Fibroblast of skin of left biceps (primary cell): ENCODE measurements at regions not wholly inside any gene's neighbourhood (a gene's known extent, or its start where the extent isn't known, plus 50 kb on each side); places are given as distances from the start of the nearest gene placed in this dataset.
"Not testable (repeated sequence)": the region's sequence is repeated elsewhere in the genome, so short reads cannot be mapped to it uniquely, and the experiment has no call there.

Source experiments
- DNase-seq, 2 experiments: peaks; one replicate each; pipeline ENCODE4 v3.0.0-alpha.2; 2013; ENCODE audit warnings: low read depth in 2 of 2

DNA sequence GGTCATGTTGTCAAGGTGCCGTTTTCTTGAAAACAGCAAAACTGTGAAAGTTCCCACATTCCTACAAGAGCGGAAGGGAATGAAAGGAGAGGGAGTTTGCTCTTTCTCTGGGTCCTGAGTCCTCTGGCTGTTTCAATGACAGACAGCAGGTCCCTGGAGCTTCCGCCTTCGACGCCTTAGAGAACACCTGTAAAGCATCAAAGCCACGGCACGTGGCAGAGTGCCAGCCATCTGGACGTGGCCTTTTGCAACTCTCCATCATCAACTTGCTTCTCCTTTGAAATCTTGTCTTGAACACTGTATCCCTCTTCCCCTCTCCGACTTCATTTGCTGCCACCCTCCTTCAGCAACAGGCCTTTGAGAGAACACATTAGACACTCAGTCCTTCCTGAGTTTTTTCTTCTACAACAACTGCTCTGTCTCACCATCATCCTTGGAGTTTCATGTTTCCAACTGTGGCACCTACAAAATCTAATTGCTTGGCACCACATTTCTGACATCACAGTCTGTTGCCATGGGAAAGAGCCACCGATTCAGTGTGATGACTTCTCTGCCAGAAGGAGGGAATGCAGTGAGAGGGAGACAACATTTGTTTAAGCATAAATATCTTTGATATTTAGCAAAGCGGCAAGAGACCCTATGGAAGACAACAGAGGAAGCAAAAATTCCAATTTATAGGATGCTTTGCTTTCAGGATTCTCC is 204.9 kb upstream of the PTER start:
- no peak for DNase-seq

DNA sequence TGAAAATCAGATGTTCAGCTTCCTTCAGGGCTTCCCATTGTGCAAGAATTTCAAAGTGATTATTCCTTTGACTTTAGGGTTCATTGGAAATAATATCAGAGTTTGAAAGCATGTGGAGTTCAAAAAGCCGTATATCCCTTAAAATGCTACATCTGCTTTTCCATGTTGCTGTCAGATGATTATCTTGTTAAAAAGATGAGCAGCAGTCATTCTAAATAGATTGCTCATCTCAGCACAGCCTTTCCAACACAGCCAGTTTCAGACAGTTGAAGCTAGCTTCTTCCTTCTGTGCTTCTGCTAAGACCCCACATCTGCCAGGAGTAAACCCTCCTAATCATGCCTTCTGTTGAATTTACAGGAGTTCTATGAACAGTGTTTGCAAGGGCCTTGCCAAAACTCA is 204.4 kb upstream of the PTER start:
- DNase-seq, result no peak

DNA sequence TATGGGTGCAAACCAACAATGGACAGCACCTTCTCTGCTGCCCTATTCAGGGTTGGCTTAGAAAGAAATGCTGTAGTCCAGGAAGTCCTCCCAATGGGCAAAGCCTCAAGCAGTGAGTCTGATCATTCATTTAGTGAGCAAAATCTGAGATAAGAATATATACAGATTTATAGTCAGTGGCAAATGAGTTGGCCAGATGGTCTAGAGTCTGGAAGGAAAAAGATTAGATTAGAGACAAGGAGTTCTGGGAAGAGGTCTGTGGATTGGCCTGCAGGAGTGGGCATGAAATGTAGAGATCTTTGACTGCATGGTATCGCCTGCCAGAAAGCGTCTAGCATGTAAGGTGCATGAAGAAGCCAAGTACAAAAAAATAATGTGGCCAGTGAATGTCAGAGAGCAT is 201.9 kb upstream of the PTER start:
- DNase-seq, result no peak

DNA sequence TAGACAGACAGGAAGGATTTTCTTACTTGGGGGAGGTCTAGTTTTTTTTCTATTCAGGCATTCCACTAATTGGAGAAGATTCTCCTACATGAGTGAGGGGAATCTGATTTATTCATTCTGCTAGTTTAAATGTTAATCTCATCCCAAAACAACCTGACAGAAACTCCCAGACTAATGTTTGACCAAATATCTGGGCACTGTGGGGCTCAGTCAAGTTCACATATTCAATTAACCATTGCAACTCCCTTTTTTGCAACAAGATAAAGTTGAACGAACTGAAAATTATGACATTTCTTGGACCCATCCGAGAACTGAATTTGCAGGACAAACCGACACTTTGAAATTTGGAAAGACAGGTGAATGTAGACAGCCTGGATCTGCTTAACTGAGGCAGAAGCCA is 194.4 kb upstream of the PTER start:
- no peak for DNase-seq

DNA sequence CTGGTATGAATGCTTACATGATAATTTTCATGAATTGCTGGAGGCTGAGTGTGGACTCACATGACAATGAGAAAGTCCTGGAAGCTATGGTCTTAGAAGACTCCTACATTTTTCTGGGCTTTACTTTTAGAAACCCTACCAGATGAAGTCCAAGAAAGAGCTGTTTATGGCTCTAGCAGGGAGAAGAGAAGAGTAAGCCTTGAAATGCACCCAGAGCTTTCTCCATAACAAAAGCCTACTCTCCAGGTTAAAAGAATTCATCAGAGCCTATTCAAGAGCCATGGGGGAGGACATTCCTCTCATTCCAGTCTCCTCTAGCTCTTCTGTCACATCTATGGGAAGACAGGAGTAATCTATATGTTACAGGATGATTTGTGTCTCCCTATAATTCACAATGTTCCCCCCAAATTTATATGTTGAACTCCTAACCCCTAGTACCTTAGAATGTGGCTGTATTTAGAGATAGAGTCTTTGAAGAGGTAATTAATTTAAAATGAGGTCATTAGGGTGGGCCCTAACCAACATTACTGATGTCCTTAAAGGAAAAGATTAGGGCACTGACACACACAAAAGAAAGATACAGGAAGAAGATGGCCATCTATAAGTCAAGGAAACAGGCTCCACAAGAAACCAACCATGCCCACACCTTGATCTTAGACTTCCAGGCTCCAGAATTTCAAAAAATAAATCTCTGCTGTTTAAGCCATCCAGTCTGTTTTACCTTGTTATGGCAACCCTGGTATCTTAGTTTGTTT is 193.8 kb upstream of the PTER start:
- DNase-seq, result no peak

DNA sequence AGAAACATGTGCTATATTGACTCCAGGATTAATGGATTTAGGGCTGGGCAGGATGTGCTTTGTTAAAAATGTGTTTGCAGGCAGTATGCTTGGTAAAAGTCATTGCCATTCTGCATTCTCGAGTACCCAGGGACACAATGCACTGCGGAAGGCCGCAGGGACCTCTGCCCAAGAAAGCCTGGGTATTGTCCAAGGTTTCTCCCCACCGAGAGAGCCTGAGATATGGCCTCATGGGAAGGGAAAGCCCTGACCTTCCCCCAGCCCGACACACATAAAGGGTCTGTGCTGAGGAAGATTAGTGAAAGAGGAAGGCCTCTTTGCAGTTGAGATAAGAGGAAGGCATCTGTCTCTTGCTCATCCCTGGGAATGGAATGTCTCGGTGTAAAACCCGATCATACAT is 186.7 kb upstream of the PTER start:
- not testable (repeated sequence) for DNase-seq

DNA sequence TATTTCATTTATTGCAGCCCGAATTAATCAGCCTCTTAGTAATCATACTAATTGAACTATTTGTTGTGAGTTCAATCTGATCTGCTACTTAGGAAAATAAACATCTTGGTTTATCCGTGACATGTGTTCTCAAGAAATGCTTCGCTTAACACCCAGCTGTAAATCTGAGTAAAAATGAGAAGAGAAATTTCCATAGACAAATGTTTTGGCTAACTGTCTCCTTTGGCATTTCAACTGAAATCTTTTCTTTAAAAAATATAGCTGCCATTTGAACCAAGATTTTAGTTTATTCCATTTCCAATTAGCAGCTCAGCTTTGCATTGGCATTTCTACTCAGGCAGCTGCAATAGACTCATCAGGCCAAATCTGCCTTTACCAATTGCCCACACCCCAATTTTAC is 180.5 kb upstream of the PTER start:
- DNase-seq, result no peak

DNA sequence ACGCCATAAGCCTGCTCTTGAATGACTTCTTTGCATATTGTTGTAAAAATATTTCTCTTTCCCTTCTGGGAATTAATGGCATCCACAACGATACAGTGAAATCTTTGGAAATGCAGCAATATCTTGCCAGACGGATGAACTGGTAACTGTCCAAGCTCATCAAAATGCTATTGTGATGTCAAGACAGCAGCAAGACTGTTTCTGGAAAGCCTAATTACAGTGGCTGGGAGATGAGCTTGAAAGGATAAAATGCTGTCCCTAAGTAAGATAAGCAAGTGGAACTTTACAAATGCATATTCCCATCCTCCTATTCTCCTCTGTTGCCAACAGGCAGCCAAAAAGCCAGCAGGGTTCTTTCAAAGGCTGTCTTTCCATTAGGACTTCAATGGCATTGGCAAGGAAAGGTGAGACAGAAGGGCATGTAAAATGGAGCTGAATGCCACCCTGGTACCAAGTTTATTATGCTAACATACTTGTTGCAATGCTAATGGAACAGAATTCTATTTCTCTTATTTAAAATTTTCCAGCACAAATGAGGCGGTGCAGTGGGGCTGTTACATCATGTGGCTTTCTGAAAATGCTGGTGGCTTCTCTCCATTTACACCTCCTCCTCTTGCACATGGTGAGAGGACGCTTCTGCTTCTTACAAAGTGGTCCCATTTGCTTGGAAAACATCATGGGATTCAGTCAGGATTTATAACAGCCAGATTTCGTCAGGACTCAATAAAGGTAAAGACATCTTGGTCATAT is 178.3 kb upstream of the PTER start:
- DNase-seq, result no peak

DNA sequence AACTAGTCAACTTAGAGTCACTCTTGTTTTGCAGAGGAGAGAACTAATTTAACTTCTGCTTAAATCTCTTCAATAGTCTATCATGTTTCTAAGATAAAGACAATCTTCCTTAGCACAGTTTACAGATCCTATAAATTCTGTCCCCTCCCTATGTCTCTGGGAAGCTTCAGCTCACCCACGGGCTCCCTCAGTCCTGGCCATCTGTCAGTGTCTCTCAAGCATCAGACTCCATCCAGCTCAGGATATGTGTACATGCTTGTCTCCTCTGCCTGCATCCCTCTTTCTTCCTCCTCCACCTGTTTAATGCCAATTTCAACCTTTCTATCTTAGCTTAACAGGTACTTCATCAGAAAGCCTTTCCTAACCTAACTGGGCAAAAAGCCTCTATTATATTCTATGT is 177.1 kb upstream of the PTER start:
- DNase-seq, result no peak

DNA sequence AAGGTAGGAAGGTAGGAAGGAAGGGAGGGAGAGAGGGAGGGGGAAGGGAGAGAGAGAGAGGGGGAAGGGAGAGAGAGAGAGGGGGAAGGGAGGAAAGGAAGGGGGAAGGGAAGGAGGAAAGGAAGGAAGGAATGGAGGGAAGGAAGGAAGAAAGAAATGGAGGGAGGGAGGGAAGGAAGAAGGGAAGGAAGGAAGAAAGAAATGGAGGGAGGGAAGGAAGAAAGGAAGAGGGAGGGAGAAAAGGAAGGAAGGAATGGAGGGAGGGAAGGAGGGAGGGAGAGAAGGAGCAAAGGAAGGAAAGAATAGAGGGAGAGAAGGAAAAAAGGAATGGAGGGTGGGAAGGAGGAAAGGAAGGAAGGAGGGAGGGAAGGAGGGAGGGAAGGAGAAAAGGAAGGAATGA is 176.4 kb upstream of the PTER start:
- no peak for DNase-seq

DNA sequence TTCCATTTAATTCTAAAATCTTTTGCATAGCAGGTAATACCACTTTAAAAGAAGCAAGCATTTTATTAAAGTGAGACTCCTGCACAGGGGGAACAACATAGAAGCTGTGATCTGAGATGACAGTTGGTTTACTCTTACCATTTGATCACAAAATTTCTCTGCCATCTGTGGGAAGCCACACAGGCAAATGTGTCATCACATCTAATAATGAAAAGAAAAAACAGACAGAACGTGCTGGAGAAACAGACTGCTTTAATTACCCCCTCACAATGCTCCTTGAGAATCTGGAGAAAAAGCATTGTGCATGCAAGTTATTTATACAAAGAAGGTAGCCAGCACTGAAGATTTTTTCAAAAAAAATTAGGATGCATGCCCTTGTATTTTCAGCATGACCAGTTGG is 165.2 kb upstream of the PTER start:
- no peak for DNase-seq

DNA sequence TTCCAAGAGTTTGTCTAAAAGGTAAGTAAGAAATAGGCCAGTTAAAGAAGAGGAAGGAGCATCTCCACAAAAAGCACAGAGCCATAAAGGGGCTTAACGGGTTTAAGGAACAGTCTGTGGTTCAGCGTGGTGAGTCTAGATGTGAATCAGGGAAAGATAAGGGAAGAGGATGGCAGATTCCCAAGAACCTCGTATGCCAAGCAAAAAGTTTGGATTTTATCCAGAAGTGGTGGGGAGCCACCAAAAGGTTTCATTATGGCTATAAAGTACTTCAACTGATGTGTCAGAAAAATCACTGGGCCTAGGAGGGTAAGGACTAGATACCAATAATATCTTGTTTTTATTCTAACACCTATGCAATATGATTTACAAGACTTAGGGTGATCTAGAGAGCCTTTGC is 161.9 kb upstream of the PTER start:
- no peak for DNase-seq

DNA sequence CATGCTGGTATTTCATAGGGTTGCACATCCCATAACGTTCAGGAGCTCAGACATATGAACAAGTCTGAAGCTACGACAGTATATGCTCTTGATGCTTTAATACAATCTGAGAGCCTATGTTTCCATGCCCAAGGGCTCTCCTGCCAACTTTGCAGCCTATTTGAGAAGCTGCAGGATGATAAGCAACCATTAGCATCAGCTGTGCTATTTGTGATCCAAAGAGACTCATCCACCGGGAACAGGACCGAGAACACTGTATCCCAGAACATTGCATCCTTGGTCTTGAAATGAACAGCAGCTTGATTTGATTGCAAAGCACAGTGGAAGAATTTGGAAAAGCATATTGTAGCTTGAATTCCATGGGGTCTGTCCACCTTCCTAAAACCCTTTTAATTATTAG is 156.2 kb upstream of the PTER start:
- no peak for DNase-seq

DNA sequence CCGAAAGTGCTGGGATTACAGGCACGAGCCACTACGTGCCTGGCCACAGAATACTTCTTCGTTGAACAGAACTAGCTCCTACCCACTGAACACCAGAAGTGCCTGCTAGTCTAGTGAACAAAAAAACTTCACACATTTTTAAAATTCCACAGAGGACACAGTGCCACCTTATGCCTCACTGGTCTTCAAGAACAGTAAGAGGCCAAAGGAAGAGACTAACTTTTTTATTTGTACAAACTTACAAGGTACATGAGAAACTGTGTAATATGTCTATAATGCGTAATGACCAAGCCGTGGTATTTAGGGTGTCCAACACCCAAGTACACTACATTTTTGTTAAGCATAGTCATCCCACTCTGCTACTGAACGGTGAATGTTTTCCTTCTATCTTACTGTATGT is 144.4 kb upstream of the PTER start:
- no peak for DNase-seq

DNA sequence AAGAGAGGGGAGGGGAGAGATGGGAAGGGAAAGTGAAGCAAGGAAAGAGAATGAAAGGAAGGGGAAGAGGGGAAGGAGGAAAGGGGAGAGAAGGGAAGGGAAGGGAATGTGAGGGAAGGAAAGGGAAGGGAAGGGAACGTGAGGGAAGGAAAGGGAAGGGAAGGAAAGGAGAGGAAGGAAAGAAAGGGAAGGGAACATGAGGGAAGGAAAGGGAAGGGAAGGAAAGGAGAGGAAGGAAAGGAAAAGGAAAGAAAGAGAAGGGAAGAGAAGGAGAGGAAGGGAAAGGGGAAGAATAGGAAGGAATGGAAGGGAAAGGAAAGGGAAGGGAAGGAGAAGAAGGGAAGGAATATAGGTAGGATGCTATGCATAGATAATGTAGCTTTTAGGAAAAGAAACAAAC is 139.7 kb upstream of the PTER start:
- DNase-seq, result no peak

DNA sequence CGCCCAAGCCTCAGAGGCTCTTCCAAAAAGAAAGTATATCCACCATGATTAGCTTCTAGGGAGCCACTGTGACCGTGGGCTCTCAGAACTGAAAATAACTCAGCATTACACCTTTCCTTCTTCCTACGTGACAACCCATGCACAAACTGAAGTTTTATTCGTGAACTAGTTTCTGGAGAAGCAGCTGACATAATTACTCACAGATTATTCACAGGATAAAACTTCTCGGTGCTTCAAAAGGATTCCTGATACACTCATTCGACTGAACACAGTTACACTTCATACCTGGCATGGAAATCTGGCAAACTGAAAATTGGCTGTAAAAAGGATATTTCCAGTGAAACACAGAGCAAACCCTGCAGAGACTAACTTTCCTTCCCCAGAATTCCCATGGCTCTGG is 139.2 kb upstream of the PTER start:
- no peak for DNase-seq

DNA sequence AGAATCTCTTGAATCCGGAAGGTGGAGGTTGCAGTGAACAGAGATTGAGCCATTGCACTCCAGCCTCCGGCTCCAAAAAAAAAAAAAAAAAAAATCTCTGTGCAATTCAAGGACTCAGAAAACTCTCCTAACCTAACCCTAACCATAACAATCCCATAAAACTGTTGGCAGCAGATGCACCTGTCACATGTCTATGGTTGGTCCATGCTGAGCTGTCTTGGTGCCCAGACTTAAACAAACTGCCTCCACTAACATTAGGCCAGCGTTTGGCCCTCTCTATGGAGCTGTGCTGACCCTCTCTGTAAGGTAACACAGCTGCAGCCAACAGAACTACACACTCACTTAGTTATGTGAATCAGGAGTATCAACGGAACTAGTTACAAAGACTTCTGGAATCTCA is 132.5 kb upstream of the PTER start:
- no peak for DNase-seq

DNA sequence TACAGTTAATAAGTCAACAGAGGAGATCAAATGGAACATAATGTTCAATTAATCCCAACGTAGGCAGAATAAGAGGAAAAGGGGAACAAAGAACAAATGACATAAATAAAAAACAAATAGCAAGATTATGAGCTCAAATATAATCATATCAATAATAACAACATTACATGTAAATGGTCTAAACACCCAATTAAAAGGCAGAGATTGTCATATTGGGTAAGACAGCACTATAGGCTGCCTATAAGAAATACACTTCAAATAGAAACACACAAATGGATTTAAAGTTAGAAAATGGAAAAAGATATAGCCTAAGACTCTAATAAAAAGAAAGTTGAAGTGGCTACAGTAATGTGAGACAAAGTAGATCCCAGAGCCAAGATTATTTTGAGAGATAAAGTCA is 126.4 kb upstream of the PTER start:
- no peak for DNase-seq

DNA sequence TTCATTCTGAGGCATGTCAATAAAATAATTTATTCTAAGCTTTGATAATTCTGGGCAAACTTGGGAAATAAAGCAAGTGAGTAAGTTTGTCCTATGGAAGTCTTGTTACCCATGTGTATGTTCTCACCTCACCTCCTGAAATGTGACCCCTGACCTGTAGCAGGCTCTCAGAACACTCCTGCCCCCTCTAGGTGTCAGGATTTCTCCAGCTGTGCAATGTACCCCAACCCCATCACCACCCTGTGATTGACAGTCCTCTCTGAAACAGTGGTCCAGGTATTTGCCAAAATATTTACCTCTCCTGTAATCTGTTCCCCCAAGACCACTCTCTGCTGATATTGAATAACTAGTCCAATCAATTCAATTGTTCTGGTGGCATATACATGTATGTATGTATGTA is 122.6 kb upstream of the PTER start:
- DNase-seq, result no peak

DNA sequence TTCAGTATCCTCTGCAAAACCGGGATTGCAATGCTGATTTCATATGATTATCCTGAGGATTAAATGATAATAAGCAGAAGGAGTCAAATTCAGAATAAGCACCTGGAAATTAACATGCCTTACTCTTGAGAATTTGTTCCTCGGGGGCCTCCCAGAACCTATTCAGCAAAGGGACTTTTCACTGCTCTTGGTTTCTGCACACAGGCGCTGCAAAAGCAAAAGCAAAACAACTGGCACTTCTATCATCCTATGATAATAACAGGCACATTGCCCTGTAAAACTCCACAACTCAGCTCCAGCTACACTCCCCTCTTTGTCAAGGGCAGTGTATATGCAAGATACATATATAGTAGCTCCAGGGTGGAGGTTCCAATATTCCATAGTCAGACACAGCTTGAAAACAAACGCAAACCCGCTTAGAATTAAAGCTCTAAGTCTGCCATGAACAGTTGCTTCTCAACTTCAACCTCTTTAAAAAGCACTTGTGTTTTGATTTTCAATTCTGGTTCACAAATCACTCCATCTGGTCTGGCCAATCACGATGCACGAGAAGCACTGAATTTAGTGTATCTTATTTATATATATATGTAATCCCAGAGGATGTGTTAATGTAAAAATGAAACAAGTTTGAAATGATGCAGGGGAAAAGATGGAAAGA is 119.9 kb upstream of the PTER start:
- DNase-seq, result no peak

DNA sequence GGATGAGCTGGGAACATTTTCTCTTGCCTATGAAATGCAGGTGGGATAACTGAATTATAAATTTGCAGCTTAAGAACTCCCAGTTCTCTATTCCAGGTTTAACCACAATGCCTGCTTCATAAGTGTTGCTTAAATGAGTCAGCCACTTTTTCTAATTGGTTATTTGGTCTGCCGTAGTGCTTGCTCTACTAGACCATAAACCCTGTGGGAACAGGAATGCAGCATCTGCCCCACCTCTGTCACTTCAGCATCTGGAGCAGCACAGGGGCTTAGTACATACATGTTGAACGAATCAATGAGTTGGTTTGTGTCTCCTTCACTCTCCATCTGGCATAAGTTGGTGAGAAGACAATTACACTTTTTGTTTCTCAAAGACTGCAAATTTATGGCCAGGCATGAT is 95.2 kb upstream of the PTER start:
- DNase-seq, result no peak

DNA sequence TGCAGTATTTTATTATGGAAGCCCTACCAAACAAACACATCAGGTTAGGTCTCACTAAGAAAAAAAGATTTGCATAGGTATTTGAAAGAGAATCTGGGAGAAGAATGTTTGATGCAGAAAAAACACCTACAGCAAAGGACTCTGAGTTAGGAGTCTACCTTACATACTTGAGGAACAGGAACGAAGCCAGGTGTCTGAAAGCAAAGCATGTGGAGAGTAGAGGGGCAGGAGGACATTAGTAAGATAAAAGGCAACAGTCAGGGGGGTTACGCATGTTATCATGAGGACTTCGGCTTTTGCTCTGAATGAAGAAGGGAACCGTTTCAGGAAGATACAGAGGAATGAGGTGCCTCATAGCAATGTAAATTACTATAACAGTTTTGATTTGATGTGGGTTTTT is 87.9 kb upstream of the PTER start:
- DNase-seq, result no peak

DNA sequence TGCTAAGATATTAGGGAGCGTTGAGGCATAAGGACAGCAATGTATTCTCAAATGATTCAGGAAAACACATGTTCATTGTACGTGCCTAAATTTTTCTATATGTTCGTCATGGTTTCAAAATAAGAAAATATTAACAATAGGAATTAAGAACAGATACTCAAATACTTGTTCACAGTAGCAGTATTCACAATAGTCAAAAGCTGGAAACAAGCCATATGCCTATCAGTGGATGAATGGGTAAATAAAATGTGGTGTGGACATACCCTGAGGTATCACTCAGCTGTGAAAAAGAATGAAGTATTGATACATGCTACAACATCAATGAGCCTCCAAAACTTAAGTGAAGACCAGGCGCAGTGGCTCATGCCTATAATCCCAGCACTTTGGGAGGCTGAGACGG is 84.7 kb upstream of the PTER start:
- DNase-seq, result no peak
